Hepatocyte (in vitro differentiated cells): ENCODE measurements at regions not wholly inside any gene's neighbourhood (a gene's known extent, or its start where the extent isn't known, plus 50 kb on each side); places are given as distances from the start of the nearest gene placed in this dataset.

Experiments
- EZH2phosphoT487 ChIP-seq: fragments of 200-600 bp; sonication (generic); IDR thresholded peaks from one replicate; pipeline ENCODE4 v1.6.1; 2018; ENCODE audit warnings: antibody characterized with exemption, mild to moderate bottlenecking, low read depth, moderate library complexity; ENCODE audit not compliant: unreplicated experiment, severe bottlenecking
- TF ChIP-seq, protein P1 (sequence below): fragments of 200-600 bp; sonication (generic); IDR thresholded peaks from 2 replicates; pipeline ENCODE4 v1.5.1; 2016; ENCODE audit warnings: antibody characterized with exemption, mild to moderate bottlenecking; ENCODE audit not compliant: poor library complexity

GRCh38 chr2:60379216-60379615 lies 174.2 kb downstream of the BCL11A start:
- no peak for TF ChIP-seq EZH2phosphoT487
- TF ChIP-seq, protein P1, sequence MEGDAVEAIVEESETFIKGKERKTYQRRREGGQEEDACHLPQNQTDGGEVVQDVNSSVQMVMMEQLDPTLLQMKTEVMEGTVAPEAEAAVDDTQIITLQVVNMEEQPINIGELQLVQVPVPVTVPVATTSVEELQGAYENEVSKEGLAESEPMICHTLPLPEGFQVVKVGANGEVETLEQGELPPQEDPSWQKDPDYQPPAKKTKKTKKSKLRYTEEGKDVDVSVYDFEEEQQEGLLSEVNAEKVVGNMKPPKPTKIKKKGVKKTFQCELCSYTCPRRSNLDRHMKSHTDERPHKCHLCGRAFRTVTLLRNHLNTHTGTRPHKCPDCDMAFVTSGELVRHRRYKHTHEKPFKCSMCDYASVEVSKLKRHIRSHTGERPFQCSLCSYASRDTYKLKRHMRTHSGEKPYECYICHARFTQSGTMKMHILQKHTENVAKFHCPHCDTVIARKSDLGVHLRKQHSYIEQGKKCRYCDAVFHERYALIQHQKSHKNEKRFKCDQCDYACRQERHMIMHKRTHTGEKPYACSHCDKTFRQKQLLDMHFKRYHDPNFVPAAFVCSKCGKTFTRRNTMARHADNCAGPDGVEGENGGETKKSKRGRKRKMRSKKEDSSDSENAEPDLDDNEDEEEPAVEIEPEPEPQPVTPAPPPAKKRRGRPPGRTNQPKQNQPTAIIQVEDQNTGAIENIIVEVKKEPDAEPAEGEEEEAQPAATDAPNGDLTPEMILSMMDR, result no peak
